ENCODE measurements at regions not wholly inside any gene's neighbourhood (a gene's known extent, or its start where the extent isn't known, plus 50 kb on each side); places are given as distances from the start of the nearest gene placed in this dataset.

DNA sequence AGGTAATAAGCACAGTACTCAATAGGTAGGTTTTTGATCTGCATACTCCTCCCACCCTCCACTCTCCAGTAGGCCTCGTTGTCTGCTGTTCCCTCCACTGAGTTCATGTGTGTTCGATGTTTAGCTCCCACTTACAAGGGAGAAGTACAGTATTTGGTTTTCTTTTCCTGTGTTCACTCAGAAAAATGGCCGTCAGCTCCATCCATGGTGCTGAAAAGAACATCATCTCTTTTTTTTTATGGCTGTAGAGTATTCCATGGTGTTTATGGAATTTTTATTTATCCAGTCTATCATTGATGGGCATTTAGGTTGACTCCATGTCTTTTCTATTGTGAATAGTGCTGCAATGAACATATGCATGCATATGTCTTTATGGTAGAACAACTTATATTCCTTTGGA is 849.7 kb upstream of the NRXN1 start:
- TF ChIP-seq CTCF (IDR thresholded peaks at IDR 0.05; ENCODE audit: low read depth, low read length) = no peak

DNA sequence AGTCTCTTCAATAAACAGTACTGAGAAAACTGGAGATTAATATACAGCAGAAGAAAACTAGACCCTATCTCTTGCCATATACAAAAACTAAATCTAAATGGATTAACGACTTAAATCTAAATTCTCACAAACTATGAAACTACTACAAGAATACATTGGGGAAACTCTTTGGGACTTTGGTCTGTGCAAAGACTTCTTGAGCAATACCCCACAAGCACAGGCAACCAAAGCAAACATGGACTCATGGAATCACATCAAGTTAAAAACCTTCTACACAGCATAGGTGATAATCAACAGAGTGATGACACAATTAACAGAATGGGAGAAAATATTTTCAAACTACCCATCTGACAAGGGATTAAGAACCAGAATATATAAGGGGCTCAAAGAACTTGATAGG is 848.2 kb upstream of the NRXN1 start:
- no peak for TF ChIP-seq CTCF (IDR thresholded peaks at IDR 0.05; ENCODE audit: low read depth, low read length)
- no peak overlapping the region for H3K4me3 ChIP-seq (ENCODE audit: low read depth, low read length)

More for the DNA sequence above, 849.7 kb upstream of the NRXN1 start:
- no peak overlapping the region for H3K4me3 ChIP-seq (ENCODE audit: low read depth, low read length)

DNA sequence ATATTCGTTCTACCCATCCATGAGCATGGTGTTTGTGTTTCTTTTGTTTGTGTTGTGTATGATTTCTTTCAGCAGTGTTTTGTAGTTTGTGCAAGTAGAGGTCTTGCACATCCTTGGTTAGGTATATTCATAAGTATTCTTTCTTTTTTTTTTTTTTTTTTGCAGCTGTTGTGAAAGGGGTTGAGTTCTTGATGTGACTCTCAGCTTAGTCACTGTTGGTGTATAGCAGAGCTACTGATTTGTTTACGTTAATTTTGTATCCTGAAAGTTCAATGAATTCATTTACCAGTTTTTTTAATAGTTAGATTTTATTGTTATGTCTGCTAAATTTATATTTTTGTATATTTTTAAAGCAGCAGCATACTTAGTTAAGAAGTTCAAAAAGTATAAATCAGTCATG is 834.4 kb upstream of the NRXN1 start:
- H3K4me3 ChIP-seq (ENCODE audit: low read depth, low read length) = no peak overlapping the region
- no peak for TF ChIP-seq CTCF (IDR thresholded peaks at IDR 0.05; ENCODE audit: low read depth, low read length)

DNA sequence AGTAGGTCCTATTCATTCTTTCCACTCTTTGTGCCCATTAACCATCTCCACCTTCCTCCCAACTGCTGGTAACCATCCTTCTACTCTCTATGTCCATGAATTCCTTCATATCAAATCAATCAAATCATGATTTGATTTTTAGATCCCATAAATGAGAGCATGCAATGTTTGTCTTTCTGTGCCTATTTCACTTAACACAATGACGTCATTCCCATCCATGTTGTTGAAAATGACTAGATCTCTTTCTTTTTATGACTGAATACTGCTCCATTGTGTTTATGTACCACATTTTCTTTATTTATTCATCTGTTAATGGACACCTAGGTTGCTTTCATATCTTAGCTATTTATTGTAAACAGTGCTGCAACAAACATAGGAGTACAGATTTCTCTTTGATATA is 827.3 kb upstream of the NRXN1 start:
- H3K4me3 ChIP-seq (ENCODE audit: low read depth, low read length) = no peak overlapping the region
- no peak for TF ChIP-seq CTCF (IDR thresholded peaks at IDR 0.05; ENCODE audit: low read depth, low read length)

- H3K4me3 ChIP-seq (ENCODE audit: low read depth, low read length) = no peak overlapping the region
- no peak for TF ChIP-seq CTCF (IDR thresholded peaks at IDR 0.05; ENCODE audit: low read depth, low read length)
These were observed 823.8 kb upstream of the NRXN1 start for GRCh38 chr2:51855683-51856082.

- TF ChIP-seq CTCF (IDR thresholded peaks at IDR 0.05; ENCODE audit: low read depth, low read length) = no peak
- H3K4me3 ChIP-seq (ENCODE audit: low read depth, low read length) = no peak overlapping the region
These were observed 814.9 kb upstream of the NRXN1 start for GRCh38 chr2:51846796-51847195.

DNA sequence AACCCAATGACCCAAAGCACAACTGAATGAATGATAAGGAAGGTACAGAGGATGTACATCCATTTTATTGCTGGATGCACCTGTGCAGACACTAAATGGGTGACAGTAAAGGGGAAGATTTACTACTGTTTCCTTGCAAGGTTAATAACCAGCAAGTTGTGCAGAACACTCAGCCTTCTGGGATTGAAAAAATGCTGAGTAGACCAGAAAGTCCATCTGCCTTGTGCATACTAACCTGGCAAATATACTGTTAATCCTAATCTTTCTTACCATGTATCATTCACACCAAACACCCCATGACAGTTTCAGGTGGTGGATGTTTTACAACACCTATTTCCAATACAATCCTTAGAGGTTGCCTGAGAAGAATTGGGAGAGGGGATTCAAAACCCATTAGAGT is 814.1 kb upstream of the NRXN1 start:
- H3K4me3 ChIP-seq (ENCODE audit: low read depth, low read length) = no peak overlapping the region
- TF ChIP-seq CTCF (IDR thresholded peaks at IDR 0.05; ENCODE audit: low read depth, low read length) = no peak
